Hepatocyte (in vitro differentiated cells): ENCODE measurements at regions not wholly inside any gene's neighbourhood (a gene's known extent, or its start where the extent isn't known, plus 50 kb on each side); places are given as distances from the start of the nearest gene placed in this dataset.

Source experiments
- EZH2 ChIP-seq: fragments of 200-600 bp; sonication (generic); IDR thresholded peaks from 2 replicates; pipeline ENCODE4 v1.6.1; 2016; ENCODE audit warnings: antibody characterized with exemption, mild to moderate bottlenecking, borderline replicate concordance
- TF ChIP-seq, protein P1 (sequence below): fragments of 200-600 bp; sonication (generic); IDR thresholded peaks from 2 replicates; pipeline ENCODE4 v1.5.1; 2016; ENCODE audit warnings: antibody characterized with exemption, mild to moderate bottlenecking; ENCODE audit not compliant: poor library complexity

DNA sequence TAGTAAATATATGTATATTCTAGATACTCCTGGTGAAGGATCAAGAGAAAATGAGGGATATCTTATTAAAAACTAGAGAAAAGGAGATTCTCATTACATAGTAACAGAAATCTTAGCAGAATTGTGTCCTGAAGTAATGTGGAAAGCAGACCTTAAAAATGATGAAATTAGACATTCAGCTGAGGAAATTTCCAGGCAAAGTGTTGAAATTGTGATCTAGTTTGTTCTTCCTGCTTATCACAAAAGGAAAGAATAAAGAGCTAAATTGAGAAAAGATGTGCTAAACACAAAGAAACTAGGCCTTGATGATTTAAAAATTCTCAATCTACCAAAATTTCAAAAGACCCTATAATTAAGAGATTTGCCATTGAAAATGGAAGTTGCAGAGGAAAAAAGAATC is 362.6 kb upstream of the PLSCR5 start:
- TF ChIP-seq, protein P1, sequence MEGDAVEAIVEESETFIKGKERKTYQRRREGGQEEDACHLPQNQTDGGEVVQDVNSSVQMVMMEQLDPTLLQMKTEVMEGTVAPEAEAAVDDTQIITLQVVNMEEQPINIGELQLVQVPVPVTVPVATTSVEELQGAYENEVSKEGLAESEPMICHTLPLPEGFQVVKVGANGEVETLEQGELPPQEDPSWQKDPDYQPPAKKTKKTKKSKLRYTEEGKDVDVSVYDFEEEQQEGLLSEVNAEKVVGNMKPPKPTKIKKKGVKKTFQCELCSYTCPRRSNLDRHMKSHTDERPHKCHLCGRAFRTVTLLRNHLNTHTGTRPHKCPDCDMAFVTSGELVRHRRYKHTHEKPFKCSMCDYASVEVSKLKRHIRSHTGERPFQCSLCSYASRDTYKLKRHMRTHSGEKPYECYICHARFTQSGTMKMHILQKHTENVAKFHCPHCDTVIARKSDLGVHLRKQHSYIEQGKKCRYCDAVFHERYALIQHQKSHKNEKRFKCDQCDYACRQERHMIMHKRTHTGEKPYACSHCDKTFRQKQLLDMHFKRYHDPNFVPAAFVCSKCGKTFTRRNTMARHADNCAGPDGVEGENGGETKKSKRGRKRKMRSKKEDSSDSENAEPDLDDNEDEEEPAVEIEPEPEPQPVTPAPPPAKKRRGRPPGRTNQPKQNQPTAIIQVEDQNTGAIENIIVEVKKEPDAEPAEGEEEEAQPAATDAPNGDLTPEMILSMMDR, result no peak
- TF ChIP-seq EZH2, result no peak
